ENCODE measurements at regions not wholly inside any gene's neighbourhood (a gene's known extent, or its start where the extent isn't known, plus 50 kb on each side); places are given as distances from the start of the nearest gene placed in this dataset.

GRCh38 chr11:47917599-47918369 lies 62.6 kb upstream of the PTPRJ start:
- no peak for DNase-seq (ENCODE audit: extremely low spot score)
- CTCF ChIA-PET = interaction anchor here (5.5 kb wide), 1 partner anchor 14 kb away, joined by 41 read pairs; no protein-coding TSS in a partner anchor
- TF ChIP-seq CTCF (IDR thresholded peaks at IDR 0.05; ENCODE audit: control extremely low read depth, extremely low read depth, low read depth, missing control alignments) = no peak
- POLR2A ChIA-PET = no interaction called here

GRCh38 chr11:47916361-47916841 lies 64.0 kb upstream of the PTPRJ start:
- CTCF ChIA-PET = interaction anchor here (1.6 kb wide), 1 partner anchor 18 kb away, joined by 6 read pairs; no protein-coding TSS in a partner anchor
- no peak for TF ChIP-seq CTCF (IDR thresholded peaks at IDR 0.05; ENCODE audit: control extremely low read depth, extremely low read depth, low read depth, missing control alignments)
- no peak for DNase-seq (ENCODE audit: extremely low spot score)
- POLR2A ChIA-PET = no interaction called here

GRCh38 chr11:47915783-47916182 lies 64.6 kb upstream of the PTPRJ start:
- no peak for DNase-seq (ENCODE audit: extremely low spot score)
- ChIA-PET CTCF (interaction anchor here (1.6 kb wide), 1 partner anchor 19 kb away, joined by 6 read pairs; no protein-coding TSS in a partner anchor), POLR2A (no interaction called here)
- TF ChIP-seq CTCF (IDR thresholded peaks at IDR 0.05; ENCODE audit: control extremely low read depth, extremely low read depth, low read depth, missing control alignments) = no peak

GRCh38 chr11:47915374-47915773 lies 65.0 kb upstream of the PTPRJ start:
- ChIA-PET POLR2A (interaction anchor here (0.6 kb wide), 1 partner anchor 8 kb away, joined by 5 read pairs; no protein-coding TSS in a partner anchor), CTCF (interaction anchor here (1.3 to 1.6 kb wide), 3 partner anchors 11 to 19 kb away, joined by 3 to 6 read pairs (median 3); no protein-coding TSS in a partner anchor)
- no peak for TF ChIP-seq CTCF (IDR thresholded peaks at IDR 0.05; ENCODE audit: control extremely low read depth, extremely low read depth, low read depth, missing control alignments)
- DNase-seq (ENCODE audit: extremely low spot score) = no peak

GRCh38 chr11:47914743-47915142 lies 65.6 kb upstream of the PTPRJ start:
- no peak for DNase-seq (ENCODE audit: extremely low spot score)
- no peak for TF ChIP-seq CTCF (IDR thresholded peaks at IDR 0.05; ENCODE audit: control extremely low read depth, extremely low read depth, low read depth, missing control alignments)
- CTCF ChIA-PET = interaction anchor here (1.3 to 1.4 kb wide), 2 partner anchors 10 to 17 kb away, joined by 3 read pairs; no protein-coding TSS in a partner anchor
- POLR2A ChIA-PET = interaction anchor here (0.6 kb wide), 1 partner anchor 9 kb away, joined by 5 read pairs; no protein-coding TSS in a partner anchor

GRCh38 chr11:47913529-47914244 lies 65.5 kb upstream of the NUP160 start:
- ChIA-PET CTCF (interaction anchor here (0.8 to 1.5 kb wide), 5 partner anchors 9 to 21 kb away, joined by 3 to 4 read pairs (median 3); no protein-coding TSS in a partner anchor), POLR2A (no interaction called here)
- DNase-seq (ENCODE audit: extremely low spot score) = no peak
- no peak for TF ChIP-seq CTCF (IDR thresholded peaks at IDR 0.05; ENCODE audit: control extremely low read depth, extremely low read depth, low read depth, missing control alignments)
